ENCODE measurements at regions not wholly inside any gene's neighbourhood (a gene's known extent, or its start where the extent isn't known, plus 50 kb on each side); places are given as distances from the start of the nearest gene placed in this dataset.
A peak's percentile ranks its signal among the peaks of the same experiment; 100 is the strongest.

DNA sequence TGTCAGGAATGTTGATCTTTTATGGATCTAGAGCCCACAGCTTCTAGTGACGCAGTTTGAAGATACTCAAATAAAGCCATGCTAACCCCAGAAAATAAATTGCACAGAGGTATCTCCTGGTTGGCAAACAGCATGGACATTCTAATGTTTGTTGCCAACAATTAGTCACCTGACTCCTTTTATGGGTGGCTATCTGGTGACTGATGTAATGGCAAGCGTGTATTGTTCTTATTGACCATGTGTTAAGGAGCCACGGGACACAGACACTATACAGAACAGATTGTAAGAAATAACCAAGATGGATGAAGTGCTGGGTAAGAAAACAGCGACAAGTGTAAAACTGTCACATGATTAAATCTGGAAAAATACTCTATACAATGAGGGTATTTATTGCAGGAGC, 401.3 kb upstream of the PDE3A start:
- H3K27ac Mint-ChIP-seq, result no peak overlapping the region
- H3K4me1 Mint-ChIP-seq, result no peaks in the 10 kb centered on the region
- Histone ChIP-seq H3K4me3 (ENCODE audit: low read length) (no peak overlapping the region), H3K36me3 (ENCODE audit: insufficient read depth, low read length) (no peaks in the 10 kb centered on the region), H3K27me3 (ENCODE audit: insufficient read depth, low read length, poor library complexity, severe bottlenecking) (no peaks in the 10 kb centered on the region), H3K9me3 (ENCODE audit: low read length) (no peaks in the 10 kb centered on the region), H3K27ac (ENCODE audit: low read depth, low read length) (no peak overlapping the region), H3K4me1 (ENCODE audit: insufficient read depth, low read length) (no peaks in the 10 kb centered on the region)
- H3K9me3 Mint-ChIP-seq, result no peaks in the 10 kb centered on the region
- ChIA-PET CTCF (interaction anchor here (1.3 kb wide), 1 partner anchor 10 kb away, joined by 3 read pairs; no protein-coding TSS in a partner anchor), POLR2A (no interaction called here)
- no peak overlapping the region for H3K4me3 Mint-ChIP-seq
- peaks cover 0 to 3% of the 10 kb centered on the region in 2 donors for H3K27me3 Mint-ChIP-seq
- no peaks in the 10 kb centered on the region for H3K36me3 Mint-ChIP-seq
- DNase-seq, result no peak

DNA sequence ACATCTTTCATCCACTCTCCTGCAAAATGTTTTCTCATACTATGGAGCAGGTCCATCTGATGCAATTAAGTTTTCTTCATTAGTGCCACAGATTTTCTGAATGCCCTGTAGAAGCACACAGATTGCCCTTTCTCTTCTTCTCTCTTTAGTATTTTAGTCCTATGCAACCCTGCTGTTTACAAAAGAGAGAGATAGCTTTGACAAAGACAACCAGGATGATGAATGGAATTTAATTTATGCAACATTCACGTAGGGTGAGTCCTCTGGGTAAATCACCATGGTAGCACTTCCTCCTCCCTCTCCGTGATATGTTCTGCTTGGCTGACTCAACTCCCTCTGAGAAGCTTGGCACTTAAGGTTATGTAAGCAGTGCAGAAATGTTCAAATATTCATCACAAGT, 400.9 kb upstream of the PDE3A start:
- no peak for DNase-seq
- peaks cover 0 to 3% of the 10 kb centered on the region in 2 donors for H3K27me3 Mint-ChIP-seq
- Histone ChIP-seq H3K27me3 (ENCODE audit: insufficient read depth, low read length, poor library complexity, severe bottlenecking) (no peaks in the 10 kb centered on the region), H3K36me3 (ENCODE audit: insufficient read depth, low read length) (no peaks in the 10 kb centered on the region), H3K4me3 (ENCODE audit: low read length) (no peak overlapping the region), H3K27ac (ENCODE audit: low read depth, low read length) (no peak overlapping the region), H3K9me3 (ENCODE audit: low read length) (no peaks in the 10 kb centered on the region), H3K4me1 (ENCODE audit: insufficient read depth, low read length) (no peaks in the 10 kb centered on the region)
- no peaks in the 10 kb centered on the region for H3K4me1 Mint-ChIP-seq
- no peak overlapping the region for H3K4me3 Mint-ChIP-seq
- CTCF ChIA-PET, result interaction anchor here (1.3 kb wide), 1 partner anchor 10 kb away, joined by 3 read pairs; no protein-coding TSS in a partner anchor
- no peaks in the 10 kb centered on the region for H3K36me3 Mint-ChIP-seq
- POLR2A ChIA-PET, result no interaction called here
- H3K27ac Mint-ChIP-seq, result no peak overlapping the region
- no peaks in the 10 kb centered on the region for H3K9me3 Mint-ChIP-seq

DNA sequence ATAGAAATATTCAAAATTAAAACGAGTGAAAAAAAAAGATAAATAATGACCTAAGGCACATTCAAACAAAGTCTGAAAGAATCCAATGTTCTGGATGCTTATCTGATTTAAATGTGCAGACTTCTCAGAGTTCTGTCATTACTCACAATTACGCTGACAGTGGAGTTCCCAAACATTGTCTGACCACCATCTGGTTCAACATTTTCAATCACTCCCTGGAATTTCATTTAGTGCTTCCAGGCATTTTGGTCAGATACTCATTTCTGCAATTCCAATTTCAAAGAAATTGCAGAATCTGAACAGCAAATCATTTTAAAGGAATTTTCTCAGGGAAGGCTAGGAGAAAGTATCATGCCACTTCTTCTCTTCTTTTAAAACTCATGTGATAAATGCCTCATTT, 398.2 kb upstream of the PDE3A start:
- Histone ChIP-seq H3K4me3 (ENCODE audit: low read length) (no peak overlapping the region), H3K9me3 (ENCODE audit: low read length) (no peaks in the 10 kb centered on the region), H3K36me3 (ENCODE audit: insufficient read depth, low read length) (no peaks in the 10 kb centered on the region), H3K27me3 (ENCODE audit: insufficient read depth, low read length, poor library complexity, severe bottlenecking) (no peaks in the 10 kb centered on the region), H3K4me1 (ENCODE audit: insufficient read depth, low read length) (no peaks in the 10 kb centered on the region), H3K27ac (ENCODE audit: low read depth, low read length) (no peak overlapping the region)
- DNase-seq, result no peak
- Mint-ChIP-seq H3K36me3 (no peaks in the 10 kb centered on the region), H3K27me3 (peaks cover 3 to 4% of the 10 kb centered on the region in 2 donors), H3K4me1 (peaks cover 0 to 6% (median 5%) of the 10 kb centered on the region in 3 donors), H3K27ac (no peak overlapping the region), H3K4me3 (no peak overlapping the region), H3K9me3 (no peaks in the 10 kb centered on the region)
- ChIA-PET CTCF (no interaction called here), POLR2A (no interaction called here)

DNA sequence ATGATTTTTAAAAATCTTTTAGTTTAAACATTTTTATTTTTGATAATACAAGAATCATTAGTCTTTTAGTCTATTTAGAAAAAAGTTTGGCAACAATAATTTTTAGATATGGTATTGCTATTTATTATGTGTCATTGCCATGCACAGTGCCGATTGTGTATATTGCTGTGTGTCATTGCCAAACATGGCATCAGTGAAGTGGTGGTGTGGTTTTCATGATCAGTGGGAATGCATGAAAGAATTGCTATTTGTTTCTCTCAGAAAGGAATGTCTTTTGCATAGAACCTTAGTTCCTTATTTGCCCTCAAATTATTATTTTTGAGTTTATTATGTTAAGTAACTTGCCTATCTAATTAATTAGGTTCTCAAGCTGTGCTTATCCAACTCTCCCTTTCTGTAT, 397.5 kb upstream of the PDE3A start:
- H3K9me3 Mint-ChIP-seq, result peaks cover 0 to 2% (median 0%) of the 10 kb centered on the region in 5 donors
- Histone ChIP-seq H3K9me3 (ENCODE audit: low read length) (no peaks in the 10 kb centered on the region), H3K36me3 (ENCODE audit: insufficient read depth, low read length) (no peaks in the 10 kb centered on the region), H3K4me3 (ENCODE audit: low read length) (no peak overlapping the region), H3K27me3 (ENCODE audit: insufficient read depth, low read length, poor library complexity, severe bottlenecking) (no peaks in the 10 kb centered on the region), H3K27ac (ENCODE audit: low read depth, low read length) (no peak overlapping the region), H3K4me1 (ENCODE audit: insufficient read depth, low read length) (no peaks in the 10 kb centered on the region)
- H3K27ac Mint-ChIP-seq, result no peak overlapping the region
- ChIA-PET POLR2A (no interaction called here), CTCF (no interaction called here)
- H3K4me3 Mint-ChIP-seq, result no peak overlapping the region
- H3K36me3 Mint-ChIP-seq, result no peaks in the 10 kb centered on the region
- DNase-seq, result no peak
- peaks cover 3 to 4% of the 10 kb centered on the region in 2 donors for H3K27me3 Mint-ChIP-seq
- peaks cover 0 to 6% (median 5%) of the 10 kb centered on the region in 3 donors for H3K4me1 Mint-ChIP-seq

DNA sequence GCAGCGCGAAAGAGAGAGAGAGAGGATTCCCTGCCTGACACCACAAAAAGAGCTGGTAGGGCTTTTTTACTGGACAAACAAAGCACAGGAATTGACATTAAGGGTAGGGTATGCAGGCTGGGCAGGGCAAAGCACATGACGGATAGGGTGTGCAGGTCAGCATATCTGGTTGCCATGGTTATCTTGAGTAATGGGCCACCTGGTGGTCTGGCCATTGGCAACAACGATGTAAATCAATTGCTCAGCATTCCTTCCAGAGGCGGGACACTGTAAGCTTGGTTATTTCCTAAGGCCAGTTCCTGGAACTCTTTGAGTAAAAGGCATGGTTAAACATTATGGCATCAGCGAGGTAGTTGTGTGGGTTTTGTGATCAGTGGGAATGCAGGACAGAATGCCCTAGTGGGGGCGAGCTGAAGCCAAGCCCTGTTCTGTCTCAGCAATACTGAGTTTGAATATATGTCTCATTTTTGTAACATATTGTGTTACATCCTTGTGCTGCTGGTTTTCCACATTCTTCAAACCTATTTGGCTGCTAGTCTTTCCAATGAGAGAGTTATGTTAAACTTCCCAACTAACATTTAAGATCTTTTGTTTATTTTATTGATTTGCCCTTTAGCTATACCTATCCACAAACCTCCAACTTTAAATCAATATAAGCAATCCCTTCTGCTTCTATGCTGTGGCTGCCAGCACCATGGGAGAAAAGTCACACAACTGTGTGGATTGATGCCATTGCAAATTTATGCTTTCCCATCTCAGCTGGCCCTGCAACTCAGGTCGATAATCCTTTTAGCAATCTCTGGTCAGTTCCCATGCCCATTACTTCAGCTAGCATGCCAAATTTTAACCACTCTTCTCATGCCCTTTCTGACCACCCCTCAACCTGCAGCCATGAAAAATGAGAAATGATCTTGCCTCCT, 396.7 kb upstream of the PDE3A start:
- ChIA-PET CTCF (no interaction called here), POLR2A (no interaction called here)
- no peaks in the 10 kb centered on the region for H3K27me3 ChIP-seq (ENCODE audit: insufficient read depth, low read length, poor library complexity, severe bottlenecking)
- Mint-ChIP-seq H3K27ac (peak overlapping the region in 1 of 8 donors; percentile 52), H3K9me3 (peaks cover 0 to 2% (median 0%) of the 10 kb centered on the region in 5 donors), H3K27me3 (peaks cover 3 to 4% of the 10 kb centered on the region in 2 donors), H3K36me3 (no peaks in the 10 kb centered on the region), H3K4me3 (no peak overlapping the region), H3K4me1 (peaks cover 0 to 6% (median 5%) of the 10 kb centered on the region in 3 donors)
- H3K4me3 ChIP-seq (ENCODE audit: low read length), result no peak overlapping the region
- H3K4me1 ChIP-seq (ENCODE audit: insufficient read depth, low read length), result no peaks in the 10 kb centered on the region
- H3K27ac ChIP-seq (ENCODE audit: low read depth, low read length), result no peak overlapping the region
- no peaks in the 10 kb centered on the region for H3K9me3 ChIP-seq (ENCODE audit: low read length)
- DNase-seq, result no peak
- H3K36me3 ChIP-seq (ENCODE audit: insufficient read depth, low read length), result no peaks in the 10 kb centered on the region

DNA sequence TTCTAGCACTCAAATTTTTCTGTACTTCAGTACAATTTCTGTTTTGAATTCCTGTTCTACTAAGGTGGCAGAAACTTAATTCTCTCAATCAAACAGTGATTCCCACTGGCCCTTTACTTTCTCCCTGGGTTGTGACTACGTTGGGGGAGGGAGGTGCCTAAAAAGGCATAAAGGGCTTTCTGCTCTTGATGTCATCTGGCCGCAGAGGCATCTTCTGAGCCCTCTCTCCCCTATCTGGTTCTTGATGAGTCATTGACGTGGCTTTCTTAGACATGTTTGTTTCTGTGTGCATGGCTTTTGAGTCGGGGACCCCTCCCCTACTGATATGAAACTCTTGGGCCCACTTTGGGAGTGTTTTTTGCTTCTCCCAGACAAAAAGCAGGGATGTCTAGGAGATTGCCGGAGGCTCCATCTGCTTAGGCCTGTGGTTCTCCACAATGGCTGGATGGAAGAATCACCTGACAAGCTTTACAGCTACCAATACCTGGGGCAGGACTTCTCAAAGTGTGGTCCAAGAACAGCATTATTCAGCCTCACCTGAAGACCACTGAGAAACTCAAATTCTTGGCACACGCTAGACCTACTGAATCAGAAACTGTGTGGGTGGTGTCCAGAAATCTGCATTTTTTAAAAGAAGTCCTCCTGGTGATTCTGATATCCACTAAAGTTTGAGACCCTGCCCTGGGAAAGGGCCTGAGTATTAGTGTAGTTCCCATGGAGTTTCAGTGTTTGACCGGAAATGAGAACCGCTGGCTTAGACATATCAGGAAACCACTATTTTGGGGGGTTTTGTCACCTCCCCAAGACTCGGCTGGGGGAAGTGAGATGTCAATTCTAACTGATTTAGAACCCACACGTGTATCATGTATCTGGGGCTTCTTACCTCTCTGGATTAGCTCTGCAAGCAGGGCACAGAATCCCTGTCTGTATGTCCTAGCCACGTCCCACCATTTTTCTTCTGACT, 395.7 kb upstream of the PDE3A start:
- Histone ChIP-seq H3K27ac (ENCODE audit: low read depth, low read length) (no peak overlapping the region), H3K27me3 (ENCODE audit: insufficient read depth, low read length, poor library complexity, severe bottlenecking) (no peaks in the 10 kb centered on the region), H3K4me3 (ENCODE audit: low read length) (no peak overlapping the region), H3K4me1 (ENCODE audit: insufficient read depth, low read length) (no peaks in the 10 kb centered on the region), H3K36me3 (ENCODE audit: insufficient read depth, low read length) (no peaks in the 10 kb centered on the region), H3K9me3 (ENCODE audit: low read length) (no peaks in the 10 kb centered on the region)
- no peak for DNase-seq
- Mint-ChIP-seq H3K36me3 (no peaks in the 10 kb centered on the region), H3K4me3 (no peak overlapping the region), H3K9me3 (peaks cover 0 to 2% (median 0%) of the 10 kb centered on the region in 5 donors), H3K27ac (no peak overlapping the region), H3K4me1 (peaks cover 0 to 6% (median 5%) of the 10 kb centered on the region in 3 donors), H3K27me3 (peaks cover 0 to 4% of the 10 kb centered on the region in 2 donors)
- ChIA-PET CTCF (no interaction called here), POLR2A (no interaction called here)

DNA sequence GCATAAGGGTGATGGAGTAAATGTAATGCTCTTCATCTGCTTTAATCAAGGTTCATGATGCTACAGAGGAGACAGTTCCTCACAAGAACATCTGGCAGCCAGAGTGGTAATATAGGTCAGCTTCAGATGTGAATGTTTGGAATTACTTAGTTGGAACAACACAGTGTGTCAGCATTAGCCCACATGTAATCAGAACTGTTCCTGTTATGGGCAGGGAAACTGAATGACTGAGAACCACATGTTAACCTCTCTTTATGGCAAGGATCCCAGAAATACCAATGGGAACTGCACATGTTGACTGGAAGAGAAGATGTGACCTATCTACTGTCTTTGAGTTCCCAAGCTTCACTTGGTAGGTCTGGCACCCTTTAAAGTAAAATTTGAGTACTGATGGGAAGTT, 390.1 kb upstream of the PDE3A start:
- POLR2A ChIA-PET, result no interaction called here

DNA sequence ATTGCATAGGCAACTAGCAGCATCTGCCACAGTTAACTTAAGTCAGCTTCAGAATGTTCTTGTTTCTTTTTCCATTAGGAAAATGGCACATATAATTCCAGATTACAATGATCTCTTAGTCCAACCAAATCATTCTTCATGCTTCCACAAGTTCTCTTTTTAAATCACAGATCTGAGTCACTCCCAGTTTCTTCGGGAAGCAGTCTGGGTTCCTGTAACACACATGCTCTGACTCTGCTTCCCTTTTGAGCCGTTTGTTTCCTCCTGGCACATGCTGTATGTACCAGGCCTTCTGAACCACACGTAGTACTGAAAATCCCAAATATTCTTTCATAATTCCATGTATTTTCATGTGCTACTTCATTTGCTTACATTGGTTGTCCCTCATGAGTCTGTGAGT, 388.8 kb upstream of the PDE3A start:
- Mint-ChIP-seq H3K4me1 (no peaks in the 10 kb centered on the region), H3K9me3 (peaks cover 0 to 2% (median 0%) of the 10 kb centered on the region in 5 donors), H3K27ac (no peak overlapping the region), H3K27me3 (no peaks in the 10 kb centered on the region), H3K4me3 (no peak overlapping the region), H3K36me3 (no peaks in the 10 kb centered on the region)
- CTCF ChIA-PET, result no interaction called here
- POLR2A ChIA-PET, result no interaction called here
- H3K27ac ChIP-seq (ENCODE audit: low read depth, low read length), result no peak overlapping the region
- H3K27me3 ChIP-seq (ENCODE audit: insufficient read depth, low read length, poor library complexity, severe bottlenecking), result no peaks in the 10 kb centered on the region
- no peaks in the 10 kb centered on the region for H3K9me3 ChIP-seq (ENCODE audit: low read length)
- H3K4me3 ChIP-seq (ENCODE audit: low read length), result no peak overlapping the region
- DNase-seq, result no peak
- H3K36me3 ChIP-seq (ENCODE audit: insufficient read depth, low read length), result no peaks in the 10 kb centered on the region
- no peaks in the 10 kb centered on the region for H3K4me1 ChIP-seq (ENCODE audit: insufficient read depth, low read length)

More for the DNA sequence above, 390.1 kb upstream of the PDE3A start:
- peaks cover 0 to 4% of the 10 kb centered on the region in 2 donors for H3K27me3 Mint-ChIP-seq
- no peak overlapping the region for H3K4me3 Mint-ChIP-seq
- CTCF ChIA-PET, result no interaction called here
- no peak overlapping the region for H3K27ac Mint-ChIP-seq
- Histone ChIP-seq H3K4me3 (ENCODE audit: low read length) (no peak overlapping the region), H3K36me3 (ENCODE audit: insufficient read depth, low read length) (no peaks in the 10 kb centered on the region), H3K27ac (ENCODE audit: low read depth, low read length) (no peak overlapping the region), H3K27me3 (ENCODE audit: insufficient read depth, low read length, poor library complexity, severe bottlenecking) (no peaks in the 10 kb centered on the region), H3K9me3 (ENCODE audit: low read length) (no peaks in the 10 kb centered on the region), H3K4me1 (ENCODE audit: insufficient read depth, low read length) (no peaks in the 10 kb centered on the region)
- peaks cover 0 to 2% (median 0%) of the 10 kb centered on the region in 5 donors for H3K9me3 Mint-ChIP-seq
- peaks cover 0 to 1% (median 1%) of the 10 kb centered on the region in 3 donors for H3K4me1 Mint-ChIP-seq
- DNase-seq, result no peak
- no peaks in the 10 kb centered on the region for H3K36me3 Mint-ChIP-seq
